ENCODE measurements at regions not wholly inside any gene's neighbourhood (a gene's known extent, or its start where the extent isn't known, plus 50 kb on each side); places are given as distances from the start of the nearest gene placed in this dataset.
"Not testable (repeated sequence)": the region's sequence is repeated elsewhere in the genome, so short reads cannot be mapped to it uniquely, and the experiment has no call there.

- no peak for DNase-seq
Observed at GRCh38 chr1:58180537-58180936, 366.0 kb downstream of the OMA1 start.

- not testable (repeated sequence) for DNase-seq
Observed at GRCh38 chr1:58169160-58169559, 377.4 kb downstream of the OMA1 start.

- DNase-seq, result not testable (repeated sequence)
Observed at GRCh38 chr1:58167131-58167530, 379.4 kb downstream of the OMA1 start.

DNA sequence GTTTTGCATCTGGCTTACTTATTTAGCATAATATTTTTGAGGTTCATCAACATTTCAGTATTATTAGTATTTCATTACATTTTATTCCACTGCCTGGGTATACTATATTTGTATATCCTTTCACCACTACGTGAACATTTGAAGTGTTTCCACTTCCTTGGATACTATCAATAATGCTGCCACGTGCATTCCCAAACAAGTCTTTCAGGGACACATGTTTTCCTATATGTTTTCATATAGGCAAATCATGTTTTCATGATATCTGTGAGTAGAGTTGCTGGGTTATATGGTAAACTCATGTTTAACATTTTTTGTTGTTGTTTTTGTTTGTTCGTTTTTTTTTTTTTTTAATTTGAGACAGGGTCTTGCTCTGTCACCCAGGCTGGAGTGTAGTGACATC lies 380.1 kb downstream of the OMA1 start:
- no peak for DNase-seq

GRCh38 chr1:58165073-58165472 lies 381.5 kb downstream of the OMA1 start:
- DNase-seq, result no peak

DNA sequence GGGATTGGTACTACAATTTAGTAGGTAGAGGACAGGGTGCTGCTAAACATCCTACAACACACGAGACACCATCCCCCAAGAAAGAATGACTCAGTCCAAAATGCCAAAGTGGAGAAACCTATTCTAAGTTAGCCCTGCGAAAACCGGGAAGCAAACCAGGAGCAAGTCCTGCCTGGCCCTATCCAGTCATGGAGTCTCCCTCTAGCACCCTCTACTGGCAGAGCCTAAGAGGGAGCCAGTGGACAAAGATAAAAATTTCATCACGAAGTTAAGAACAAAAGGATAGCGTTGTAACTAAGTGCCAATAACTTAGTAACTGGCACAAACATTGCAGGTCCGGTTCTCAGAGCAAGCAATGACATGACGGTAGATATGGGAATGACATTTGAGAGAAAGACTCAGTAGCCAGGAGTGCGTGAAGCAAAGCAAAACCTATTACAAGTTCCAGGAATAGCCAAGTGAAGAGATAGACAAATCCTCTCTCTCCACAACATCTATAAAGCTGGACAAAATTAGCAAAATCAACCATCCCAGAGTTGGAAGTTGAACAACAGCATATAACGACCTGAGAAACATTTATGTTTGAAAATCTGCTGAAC lies 383.5 kb downstream of the OMA1 start:
- no peak for DNase-seq

DNA sequence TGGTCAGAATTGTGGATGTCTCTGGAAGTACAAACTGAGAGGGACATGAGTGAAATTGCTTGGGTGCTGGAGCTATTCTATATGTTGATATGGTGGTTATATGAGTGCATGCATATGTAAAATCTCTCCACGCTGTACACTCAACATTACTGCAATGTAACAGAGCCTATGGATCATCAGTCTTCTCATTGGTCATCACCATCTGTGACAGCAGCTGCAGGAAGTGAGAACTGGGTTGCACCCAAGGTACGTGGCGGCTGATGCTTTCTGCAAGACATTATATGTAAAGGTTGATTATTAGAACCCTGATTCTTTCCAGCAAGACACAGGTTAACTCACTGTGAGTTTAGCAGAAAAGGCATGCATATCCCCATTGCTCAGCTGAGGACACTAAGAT lies 387.1 kb downstream of the OMA1 start:
- no peak for DNase-seq

DNA sequence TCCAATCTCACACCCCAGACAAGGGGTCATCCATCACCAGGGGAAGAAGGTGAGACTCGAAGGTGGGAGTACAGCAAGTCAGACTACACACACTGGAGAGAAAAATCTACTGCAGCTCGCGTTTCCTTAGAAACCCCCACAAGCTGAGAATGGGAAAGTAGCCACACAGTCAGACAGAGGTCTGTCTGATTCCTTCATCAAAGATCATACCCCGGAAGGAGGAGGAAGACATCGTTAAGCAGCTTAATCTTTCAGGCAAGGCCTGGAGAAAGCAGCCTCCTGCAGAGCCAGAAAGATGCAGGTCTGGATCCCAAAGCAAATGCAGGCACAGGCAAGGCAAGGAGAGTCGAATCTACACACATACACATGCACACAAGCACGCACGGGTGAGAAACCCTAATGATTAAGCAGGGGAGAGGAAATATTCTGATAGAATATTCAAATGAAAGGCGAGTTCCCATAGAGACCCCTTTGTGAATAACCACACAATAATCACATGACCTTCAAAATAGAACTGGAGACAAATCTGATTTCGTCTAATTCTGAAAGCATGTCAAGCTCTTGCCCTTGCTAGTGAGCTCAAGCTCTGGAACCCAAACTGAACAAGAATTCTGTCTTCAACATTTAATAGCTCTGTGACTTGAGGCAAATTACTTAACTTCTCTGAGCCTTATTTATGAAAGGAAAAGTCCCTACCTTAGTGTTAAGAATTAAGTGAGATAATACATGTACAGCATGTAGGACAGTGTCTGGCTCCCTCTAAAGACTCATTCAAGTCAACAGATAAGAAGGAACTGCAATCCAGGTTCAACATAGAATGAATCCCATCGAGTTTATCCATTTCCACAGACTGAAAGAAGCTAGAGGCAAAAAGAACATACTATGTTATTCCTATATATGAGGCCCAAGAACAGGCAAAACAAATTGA lies 387.8 kb downstream of the OMA1 start:
- DNase-seq, result no peak

DNA sequence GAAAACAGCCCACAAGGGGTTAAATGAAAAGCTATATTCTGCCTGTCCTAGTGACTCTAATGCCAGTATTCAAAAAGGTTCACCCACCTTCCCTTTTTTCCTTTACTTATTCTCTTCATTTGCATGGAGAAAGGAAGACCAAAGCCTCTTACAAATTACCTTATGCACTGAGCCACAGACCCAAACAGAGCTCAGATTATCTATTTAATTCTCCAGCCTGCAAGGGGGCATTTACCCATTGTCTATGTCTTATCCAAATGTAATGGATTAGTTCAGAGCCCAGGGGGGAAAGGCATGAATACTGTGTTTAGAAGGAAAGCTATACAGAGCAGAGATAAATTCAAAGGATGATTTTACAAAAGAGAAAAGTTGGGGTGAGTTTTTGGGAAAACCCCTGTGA lies 388.5 kb downstream of the OMA1 start:
- no peak for DNase-seq

- DNase-seq, result no peak
Observed at GRCh38 chr1:58157256-58157655, 389.3 kb downstream of the OMA1 start.

DNA sequence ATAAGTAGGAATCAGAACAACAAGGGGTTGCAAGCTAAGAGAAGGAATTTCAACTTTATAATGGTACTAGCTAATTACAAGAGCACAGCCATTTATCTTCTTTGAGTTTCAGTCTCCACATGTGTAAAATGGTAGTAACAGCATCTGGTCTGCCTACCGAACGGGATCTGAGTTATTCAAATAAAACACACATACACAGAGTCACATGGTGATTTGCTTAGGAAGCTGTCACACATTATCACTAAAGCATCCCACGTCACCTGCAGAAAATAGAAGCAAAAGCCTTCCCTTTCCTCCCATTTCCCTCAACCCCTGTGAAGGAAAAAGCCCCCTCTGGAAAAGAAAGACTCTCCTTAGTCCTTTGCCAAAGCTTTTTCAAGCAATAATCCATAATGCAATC lies 389.7 kb downstream of the OMA1 start:
- no peak for DNase-seq

DNA sequence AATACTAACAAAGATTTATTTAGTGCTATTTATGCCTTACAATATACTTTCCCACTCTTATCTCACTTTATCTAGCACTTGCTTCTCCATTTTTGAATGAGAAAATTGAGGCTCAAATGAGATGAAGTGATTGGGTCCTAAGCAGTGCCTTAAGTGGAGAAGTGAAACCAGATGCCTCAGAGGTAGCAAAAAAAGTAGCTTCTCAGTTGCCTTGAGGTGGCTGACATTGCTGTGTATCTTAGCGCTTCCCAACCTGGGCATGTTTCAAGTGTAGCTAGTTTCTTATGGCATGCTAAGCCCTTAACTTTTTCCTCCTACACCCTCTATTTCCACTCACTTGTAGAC lies 390.4 kb downstream of the OMA1 start:
- DNase-seq, result no peak

DNA sequence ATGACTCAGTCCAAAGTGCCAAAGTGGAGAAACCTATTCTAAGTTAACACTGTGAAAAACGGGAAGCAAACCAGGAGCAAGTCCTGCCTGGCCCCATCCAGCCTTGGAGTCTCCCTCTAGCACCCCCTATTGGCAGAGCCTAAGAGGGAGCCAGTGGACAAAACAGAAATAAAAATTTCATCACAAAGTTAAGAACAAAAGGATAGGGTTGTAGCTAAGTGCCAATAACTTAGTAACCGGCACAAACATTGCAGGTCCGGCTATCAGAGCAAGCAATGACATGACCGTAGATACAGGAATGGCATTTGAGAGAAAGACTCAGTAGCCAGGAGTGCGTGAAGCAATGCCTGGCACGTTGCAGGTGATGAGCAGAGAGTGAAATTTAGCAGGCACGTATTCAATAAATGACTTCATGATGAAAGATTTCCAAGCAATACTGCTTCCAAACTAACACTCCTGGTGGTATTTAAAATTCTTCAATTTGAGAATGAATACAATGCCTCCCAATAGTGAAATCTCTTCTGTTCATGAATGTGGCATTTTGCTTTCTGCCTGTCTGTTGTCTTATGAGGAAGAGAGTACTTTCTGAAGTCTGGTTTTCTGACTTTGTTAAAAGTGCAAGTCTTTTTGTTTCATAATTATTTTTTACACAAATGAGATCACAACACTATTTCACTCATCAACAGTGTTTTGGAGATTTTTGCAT lies 391.0 kb downstream of the OMA1 start:
- no peak for DNase-seq

DNA sequence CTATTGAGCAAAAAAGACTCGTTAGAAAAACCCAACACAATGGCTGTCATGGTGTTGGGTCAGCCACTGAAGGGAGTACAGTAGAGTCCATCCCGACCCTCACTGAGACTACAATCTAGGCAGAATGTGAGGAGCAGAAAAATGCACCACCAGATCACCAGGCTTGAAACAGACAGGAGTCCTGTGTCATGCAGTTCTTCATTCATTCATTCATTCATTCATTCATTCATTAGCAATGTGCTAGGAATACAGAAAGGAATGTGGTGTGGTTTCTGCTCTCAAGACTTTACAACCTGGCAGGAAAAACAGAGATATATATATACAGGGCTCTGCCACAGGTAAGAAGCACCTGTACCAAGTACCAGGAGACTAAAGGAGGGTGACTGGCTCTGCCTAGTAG lies 392.3 kb downstream of the OMA1 start:
- no peak for DNase-seq

- DNase-seq, result no peak
Observed at GRCh38 chr1:58152697-58153096, 393.8 kb downstream of the OMA1 start.

GRCh38 chr1:58149271-58149812 lies 397.2 kb downstream of the OMA1 start:
- DNase-seq, result no peak

DNA sequence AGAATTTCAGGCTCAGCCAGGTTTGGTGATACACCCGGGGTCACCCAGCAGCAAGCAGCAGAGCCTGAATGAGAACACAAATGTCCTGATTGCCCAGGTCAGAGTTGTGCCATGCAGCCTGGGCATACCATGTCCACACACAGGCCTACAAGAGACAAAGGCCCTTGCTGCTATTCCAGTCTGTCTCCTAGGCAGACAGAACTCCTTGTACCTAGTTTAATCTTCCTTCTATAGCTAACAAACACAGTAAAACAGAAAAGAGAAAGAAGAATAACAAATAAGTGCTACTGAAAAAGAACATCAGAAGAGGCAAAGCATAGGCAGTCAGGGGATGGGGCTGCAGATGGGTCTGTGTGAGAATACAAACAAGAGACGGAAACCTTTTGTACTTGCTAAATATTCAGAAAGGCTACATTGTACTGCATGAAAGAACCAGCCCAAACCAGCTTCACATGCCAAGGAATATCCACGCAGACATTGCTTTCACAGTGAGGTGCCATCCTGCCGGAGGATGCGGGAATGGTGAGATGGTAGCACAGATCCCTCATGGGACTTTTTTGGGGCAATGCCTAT lies 401.7 kb downstream of the OMA1 start:
- DNase-seq, result no peak

- no peak for DNase-seq
Observed at GRCh38 chr1:58143972-58144697, 402.4 kb downstream of the OMA1 start.

DNA sequence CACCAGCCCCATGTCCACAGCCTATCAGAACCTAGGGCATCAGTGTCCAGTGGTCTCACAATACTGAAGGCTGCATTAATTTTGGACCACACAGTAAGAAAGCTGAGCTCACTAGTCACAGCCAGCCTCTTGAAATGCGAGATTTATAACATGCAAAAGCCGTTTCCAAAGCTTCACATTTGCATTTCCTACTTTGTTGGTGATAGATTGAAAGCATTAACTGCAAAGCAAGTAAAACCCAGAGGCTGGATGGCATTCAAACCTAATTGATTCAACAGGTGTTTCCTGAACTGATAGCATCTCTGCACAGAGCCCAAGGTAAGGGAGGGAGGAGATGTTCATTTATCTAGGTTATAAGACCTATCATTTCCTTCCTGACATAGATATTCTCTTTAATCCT lies 410.1 kb downstream of the OMA1 start:
- no peak for DNase-seq

- DNase-seq, result no peak
Observed at GRCh38 chr1:58135821-58136321, 410.7 kb downstream of the OMA1 start.

- DNase-seq, result no peak
Observed at GRCh38 chr1:58133562-58133961, 413.0 kb downstream of the OMA1 start.

GRCh38 chr1:58123051-58123450 lies 423.5 kb downstream of the OMA1 start:
- no peak for DNase-seq

Measured in CD4-positive, alpha-beta T cell treated with Interferon gamma for 1 hour (primary cell).